Midbrain (tissue), 1 donor: ENCODE measurements at regions not wholly inside any gene's neighbourhood (a gene's known extent, or its start where the extent isn't known, plus 50 kb on each side); places are given as distances from the start of the nearest gene placed in this dataset.
"Not testable (repeated sequence)": the region's sequence is repeated elsewhere in the genome, so short reads cannot be mapped to it uniquely, and the experiment has no call there.

Source experiments
- DNase-seq: peaks from one replicate; lab custom pipeline; 2025; lab: John Stamatoyannopoulos, UW

- no peak for DNase-seq
These were observed 193.2 kb downstream of the C1orf94 start for GRCh38 chr1:34369701-34370455.

- DNase-seq: no peak
These were observed 194.0 kb downstream of the C1orf94 start for GRCh38 chr1:34370748-34371147.

GRCh38 chr1:34371179-34371578 lies 194.5 kb downstream of the C1orf94 start:
- DNase-seq: not testable (repeated sequence)

DNA sequence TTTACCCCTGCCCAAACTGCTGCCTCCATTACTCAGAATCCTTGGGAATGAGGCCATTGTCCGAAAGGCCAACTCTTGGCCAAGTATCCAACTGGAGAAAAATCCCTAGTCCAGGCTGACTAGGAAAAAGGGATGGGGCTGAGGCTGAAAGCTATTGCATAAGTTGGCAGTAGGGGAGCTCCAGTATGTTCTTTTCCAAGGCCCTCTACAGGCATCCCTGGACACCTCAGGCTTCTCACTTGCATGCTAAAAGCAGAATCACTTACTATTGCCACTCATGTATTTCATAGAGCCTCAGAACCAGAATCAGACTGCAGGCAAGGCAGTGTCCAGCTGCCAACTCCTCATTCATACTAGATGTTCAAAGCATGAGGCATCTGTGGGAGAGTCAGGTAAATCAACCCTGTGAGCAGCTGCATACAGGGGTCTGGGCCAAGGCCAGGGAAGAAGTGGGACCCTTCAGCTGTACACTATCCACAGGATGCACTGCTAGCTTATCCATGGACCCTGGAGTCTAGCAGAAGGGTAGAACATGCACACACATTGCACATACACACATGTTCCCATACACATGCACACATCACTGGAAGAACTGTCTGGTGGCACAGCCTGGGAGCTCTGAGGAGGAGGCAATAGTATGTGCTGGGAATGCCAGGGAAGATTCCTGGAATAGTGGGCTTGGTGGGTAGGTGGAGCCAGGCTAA lies 195.3 kb downstream of the C1orf94 start:
- no peak for DNase-seq

DNA sequence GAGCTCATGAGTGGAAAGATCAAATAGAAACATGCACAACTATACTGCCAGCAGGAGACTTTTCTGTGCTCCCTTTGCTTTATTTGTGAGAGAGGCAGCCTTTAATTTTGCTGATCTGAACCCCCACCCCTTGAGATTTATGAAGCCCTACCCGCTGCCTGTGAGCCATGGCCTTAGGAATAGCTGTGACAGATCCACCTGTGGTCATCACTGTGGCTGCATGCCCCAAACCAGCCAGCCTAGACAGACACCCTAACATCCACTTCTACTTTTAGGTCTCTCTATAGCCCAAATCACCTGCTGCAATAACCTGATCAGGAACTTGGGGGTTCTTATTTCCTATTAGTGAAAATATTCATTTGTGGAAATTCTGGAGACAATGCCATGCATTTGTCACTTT lies 196.2 kb downstream of the C1orf94 start:
- DNase-seq: no peak

DNA sequence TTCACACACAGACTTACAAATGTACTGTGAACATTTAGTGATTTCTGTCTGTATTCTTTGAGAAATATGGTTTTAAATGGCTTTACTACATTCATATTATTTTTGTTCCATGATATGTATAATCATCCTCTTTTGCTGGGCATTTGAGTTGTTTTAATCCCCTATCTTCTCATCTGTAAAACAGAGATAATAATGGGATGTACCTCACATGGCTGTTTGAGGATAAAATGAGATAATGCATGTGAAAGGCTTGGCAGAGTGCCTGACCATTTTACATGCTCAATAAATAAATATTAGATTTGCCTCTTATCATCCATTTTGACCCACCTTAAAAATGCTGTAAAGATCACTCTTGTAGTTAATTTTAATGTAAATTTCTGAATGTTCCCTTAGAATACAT lies 197.2 kb downstream of the C1orf94 start:
- DNase-seq: no peak

- DNase-seq: no peak
These were observed 199.8 kb downstream of the C1orf94 start for GRCh38 chr1:34376531-34376930.

DNA sequence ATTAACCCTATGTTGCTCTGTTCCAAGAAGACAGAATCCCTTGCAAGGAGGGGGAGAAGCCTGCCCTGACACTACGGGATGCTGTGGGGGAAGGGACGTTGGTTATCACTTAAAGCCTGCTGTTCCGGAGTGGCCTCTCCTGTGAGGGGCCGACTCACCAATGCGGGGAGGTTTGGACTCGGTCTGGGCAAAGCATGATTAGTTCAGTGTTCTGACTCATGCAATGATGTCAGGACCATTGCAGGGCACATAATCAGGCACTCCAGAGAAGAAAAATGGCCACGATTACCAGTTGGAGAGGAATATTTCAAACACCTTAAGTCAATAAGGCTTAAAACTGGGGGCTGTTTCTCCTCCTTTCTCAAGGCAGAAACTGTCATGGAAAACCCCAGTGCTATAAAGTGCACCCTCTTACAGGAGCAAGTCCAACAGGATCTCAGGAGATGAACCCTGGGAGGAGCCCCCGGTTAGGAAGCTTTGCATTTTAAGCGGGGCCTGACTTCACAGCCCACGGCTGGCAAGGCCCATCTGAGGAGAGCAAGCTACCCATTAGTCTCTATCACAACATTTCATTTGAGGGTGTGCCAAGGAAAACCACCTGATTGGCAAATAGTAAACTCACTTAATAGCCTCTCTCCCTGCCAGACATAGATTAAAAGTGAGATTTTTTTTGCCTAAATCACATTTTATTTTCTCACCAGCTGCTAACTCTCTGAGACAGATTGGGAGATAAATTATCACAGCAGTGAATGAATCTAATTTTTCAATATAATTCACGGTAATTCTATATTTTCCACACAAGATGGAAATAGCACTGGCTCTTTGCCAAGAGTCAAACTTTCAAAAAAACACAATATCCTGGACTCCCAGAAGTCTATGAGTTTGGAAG lies 202.5 kb downstream of the C1orf94 start:
- DNase-seq: no peak

DNA sequence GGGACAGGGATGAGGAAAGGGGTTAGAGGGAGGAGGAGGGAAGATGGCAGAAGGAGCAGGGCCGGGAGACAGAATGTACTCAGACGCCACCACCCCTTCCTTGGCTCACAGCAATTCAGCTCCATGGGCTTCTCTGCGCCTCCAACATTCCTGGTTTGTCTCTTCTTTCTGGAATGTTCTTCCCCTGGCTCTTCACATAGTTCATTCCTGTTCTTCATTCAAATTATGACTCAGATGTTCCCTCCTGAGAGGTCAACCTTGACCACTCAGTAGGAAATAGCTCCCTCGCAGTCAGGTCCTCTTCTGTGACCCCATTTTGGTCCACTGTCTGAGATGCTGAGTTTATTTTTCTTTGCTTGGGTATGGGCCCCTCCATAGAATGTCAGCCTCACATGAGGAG lies 203.2 kb downstream of the C1orf94 start:
- DNase-seq: no peak

GRCh38 chr1:34380526-34381124 lies 203.9 kb downstream of the C1orf94 start:
- no peak for DNase-seq

DNA sequence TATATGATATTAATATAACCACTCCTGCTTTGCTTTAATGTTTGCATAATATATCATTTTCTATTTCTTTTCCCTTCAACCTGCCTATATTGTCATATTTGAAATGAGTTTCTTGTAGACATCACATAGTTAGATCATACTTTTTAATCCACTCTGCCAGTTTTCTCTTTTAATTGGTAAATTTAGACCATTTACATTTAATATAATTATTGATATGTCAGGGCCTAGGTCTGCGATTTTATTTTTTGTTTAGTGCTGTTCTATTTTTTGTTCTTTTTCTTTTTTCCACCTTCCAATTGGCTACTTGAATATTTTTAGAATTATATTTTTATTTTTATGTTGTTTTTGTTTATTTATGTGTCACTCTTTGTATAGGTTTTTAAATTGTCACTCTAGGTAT lies 213.3 kb downstream of the C1orf94 start:
- no peak for DNase-seq

DNA sequence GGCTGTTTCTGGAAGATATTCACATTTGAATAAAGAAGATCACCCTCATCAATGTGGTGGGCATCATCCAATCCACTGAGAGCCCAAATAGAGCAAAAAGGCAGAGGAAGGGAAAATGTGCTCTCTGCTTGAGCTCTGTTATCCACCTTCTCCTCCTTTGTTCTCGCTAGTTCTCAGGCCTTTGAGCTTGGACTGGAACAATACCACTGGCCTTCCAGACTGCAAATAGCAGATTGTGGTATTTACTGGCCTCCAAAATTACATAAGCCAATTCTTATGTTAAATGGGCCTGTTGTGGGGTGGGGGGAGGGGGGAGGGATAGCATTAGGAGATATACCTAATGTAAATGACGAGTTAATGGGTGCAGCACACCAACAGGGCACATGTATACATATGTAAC lies 219.3 kb downstream of the C1orf94 start:
- DNase-seq: no peak

GRCh38 chr1:34398241-34398915 lies 221.7 kb downstream of the C1orf94 start:
- DNase-seq: no peak

DNA sequence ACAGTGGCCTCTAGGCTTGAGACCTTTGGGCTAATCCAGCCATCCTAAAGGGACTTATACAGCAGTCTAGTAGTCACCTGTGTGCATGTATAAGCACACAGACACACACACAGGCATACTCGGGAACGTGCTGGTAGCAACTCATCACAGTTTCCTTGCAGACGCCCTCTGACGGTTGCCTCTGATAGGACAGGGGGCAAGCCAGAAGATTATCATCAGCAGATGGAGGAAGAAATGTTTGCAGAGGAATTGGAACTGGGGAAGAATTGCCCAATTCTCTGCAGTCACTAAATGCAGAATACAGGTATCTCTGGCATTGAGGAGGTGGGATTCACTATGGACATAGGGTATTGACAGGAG lies 222.2 kb downstream of the C1orf94 start:
- no peak for DNase-seq

GRCh38 chr1:34400675-34401074 lies 224.0 kb downstream of the C1orf94 start:
- DNase-seq: no peak

DNA sequence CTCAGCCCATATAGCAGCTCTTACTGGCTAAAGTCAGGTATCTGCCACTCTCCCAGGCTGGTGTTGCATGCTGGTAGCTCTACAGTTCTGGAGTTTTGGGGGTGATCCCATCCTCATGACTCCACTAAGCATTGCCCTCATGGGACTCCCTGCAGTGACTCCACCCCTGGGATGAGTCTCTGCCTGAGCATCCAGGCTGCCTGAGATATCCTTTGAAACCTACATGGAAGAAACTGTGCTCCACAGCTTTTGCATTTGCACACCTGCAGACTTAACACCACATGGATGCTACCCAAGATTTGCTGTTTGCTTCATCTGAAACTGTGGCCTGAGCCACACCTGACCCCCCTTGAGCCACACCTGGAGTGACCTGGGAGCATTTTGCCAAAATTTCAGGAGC lies 226.4 kb downstream of the C1orf94 start:
- DNase-seq: no peak

GRCh38 chr1:34404804-34405203 lies 228.1 kb downstream of the C1orf94 start:
- no peak for DNase-seq

DNA sequence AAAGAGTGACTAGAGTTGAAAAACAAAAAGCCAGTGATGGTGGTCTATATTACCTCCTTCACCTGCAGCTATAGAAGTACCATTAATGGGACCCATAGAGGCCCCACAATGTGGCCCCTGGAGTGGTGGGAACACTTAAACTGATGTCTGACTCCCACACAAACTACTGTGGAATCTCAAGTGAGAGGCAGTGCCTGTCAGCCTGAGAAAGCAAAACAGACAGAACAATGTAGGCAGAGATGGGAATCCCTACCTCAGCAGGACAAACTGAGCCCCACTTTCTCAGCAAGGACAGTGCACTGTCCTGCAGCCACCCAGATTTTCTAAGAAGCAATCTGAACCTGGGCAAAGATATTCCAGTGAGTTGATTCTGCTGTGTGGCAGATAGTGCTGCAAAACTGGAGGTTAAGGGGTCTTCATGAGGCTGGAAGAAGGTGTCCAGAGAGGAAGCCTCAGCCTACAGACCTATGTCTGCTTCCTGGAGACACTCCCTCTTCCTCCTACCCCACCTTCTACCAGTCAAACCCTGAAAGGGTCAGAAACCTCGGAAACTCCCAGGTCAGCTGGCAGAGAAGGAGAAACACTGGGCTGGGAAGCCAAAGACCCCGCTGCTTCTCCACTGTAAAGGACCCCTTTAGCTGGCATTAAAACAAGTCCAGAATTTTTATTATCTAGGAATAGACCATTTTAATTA lies 228.7 kb downstream of the C1orf94 start:
- DNase-seq: no peak

DNA sequence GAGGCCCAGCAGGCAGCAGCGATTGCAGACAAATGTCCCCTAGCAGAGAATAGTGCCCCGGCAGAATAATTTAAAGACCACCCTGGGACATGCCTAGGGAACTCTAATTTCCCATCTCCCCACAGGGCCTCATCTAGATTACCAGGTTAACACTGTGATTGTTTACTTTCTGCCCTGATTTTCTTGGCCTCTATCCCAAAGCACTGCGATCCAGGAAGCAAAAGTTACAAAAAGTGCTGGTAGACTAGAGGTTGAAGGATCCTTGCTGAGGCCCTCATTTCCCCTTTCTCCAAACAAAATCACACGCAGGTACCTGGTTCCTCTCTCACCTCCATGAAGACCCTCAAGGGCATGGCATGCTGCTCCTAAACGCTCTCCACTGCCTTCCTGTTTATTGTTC lies 229.7 kb downstream of the C1orf94 start:
- DNase-seq: no peak

DNA sequence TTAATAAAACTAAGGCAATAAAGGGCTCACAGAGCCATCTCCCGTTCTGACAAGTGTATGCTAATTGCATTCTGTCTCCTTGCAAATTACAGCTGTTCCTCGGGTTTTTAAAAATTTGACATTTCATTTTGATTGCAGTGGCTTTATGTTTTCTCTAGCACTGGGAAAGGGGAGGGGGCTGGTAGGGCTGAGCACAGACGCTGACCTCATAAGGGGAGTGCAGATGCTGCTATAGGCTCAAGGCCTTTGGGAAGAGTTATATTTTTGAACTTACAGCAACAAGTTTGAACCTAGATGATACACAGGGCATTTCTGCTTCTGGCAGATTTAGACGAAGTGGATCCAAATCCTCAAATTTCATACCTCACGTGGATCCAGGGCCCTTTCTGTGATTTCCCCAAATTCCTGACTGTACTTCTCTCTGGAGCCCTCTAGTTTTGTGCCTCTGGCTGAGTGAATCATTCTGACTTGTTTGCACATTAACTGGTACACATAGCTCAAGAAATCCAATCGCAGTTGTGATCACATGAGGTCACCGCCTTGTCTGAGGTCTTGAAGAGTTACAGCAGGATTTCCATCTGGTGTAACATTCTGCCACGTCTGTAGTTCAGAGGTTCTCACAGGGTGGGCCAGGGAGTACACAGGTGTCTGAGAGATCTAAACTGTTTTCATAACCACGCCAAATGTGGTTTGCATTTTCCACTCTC lies 230.3 kb downstream of the C1orf94 start:
- DNase-seq: no peak

DNA sequence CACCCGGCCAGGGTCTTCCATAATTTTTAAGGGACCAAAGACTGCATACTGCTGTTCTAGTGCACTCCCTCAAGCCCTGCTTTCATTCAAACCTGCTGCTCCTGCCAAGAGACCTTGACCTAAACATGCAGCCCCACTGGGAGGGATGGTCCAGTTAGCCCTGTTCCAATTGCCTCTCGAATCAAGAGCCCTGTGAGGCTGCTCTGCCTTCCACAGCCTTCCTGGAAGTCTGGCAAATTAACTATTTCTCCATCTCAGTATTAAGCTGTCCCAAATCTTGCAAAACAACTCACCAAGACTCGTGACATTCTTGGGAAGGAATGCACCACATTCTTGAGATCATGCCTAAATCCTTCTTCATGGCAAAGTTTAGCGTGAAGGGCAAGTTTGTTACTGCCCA lies 231.3 kb downstream of the C1orf94 start:
- no peak for DNase-seq
